ENCODE measurements at regions not wholly inside any gene's neighbourhood (a gene's known extent, or its start where the extent isn't known, plus 50 kb on each side); places are given as distances from the start of the nearest gene placed in this dataset.

DNA sequence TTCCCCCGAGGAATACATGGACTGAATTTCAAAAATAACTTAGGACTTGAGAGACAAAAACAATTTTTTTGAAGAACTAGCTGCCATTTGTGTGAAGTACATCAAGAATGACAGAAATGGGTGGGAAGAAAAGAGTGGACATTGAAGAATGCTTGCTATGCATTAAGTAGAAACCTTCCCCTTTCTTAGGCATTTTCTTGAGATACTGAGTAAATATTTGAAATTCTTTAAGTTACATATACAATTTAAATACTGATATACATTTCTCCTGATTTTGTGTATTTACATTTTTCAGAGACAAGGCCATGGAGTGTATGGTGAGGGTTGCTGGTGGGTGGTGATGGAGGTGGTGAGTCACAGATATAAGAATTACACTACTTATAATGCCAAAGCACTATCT, 319.3 kb upstream of the ADAMTSL1 start:
- TF ChIP-seq ATF3 (IDR thresholded peaks at IDR 0.05; ENCODE audit: borderline replicate concordance, extremely low read depth, low read depth, low read length) = no peak
- no peak for TF ChIP-seq ELK1 (IDR thresholded peaks at IDR 0.05; ENCODE audit: low read depth, low read length)
- no peak for TF ChIP-seq RCOR1 (conservative IDR thresholded peaks at IDR 0.05; ENCODE audit: low read depth, low read length)
- TF ChIP-seq, protein P1, sequence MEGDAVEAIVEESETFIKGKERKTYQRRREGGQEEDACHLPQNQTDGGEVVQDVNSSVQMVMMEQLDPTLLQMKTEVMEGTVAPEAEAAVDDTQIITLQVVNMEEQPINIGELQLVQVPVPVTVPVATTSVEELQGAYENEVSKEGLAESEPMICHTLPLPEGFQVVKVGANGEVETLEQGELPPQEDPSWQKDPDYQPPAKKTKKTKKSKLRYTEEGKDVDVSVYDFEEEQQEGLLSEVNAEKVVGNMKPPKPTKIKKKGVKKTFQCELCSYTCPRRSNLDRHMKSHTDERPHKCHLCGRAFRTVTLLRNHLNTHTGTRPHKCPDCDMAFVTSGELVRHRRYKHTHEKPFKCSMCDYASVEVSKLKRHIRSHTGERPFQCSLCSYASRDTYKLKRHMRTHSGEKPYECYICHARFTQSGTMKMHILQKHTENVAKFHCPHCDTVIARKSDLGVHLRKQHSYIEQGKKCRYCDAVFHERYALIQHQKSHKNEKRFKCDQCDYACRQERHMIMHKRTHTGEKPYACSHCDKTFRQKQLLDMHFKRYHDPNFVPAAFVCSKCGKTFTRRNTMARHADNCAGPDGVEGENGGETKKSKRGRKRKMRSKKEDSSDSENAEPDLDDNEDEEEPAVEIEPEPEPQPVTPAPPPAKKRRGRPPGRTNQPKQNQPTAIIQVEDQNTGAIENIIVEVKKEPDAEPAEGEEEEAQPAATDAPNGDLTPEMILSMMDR (IDR thresholded peaks at IDR 0.05 in 2 of 3, conservative IDR thresholded peaks at IDR 0.05 in 1 of 3; ENCODE audit: control insufficient read depth in 2 of 3, extremely low read depth in 1 of 3, insufficient read depth in 1 of 3, low read depth in 3 of 3, low read length in 3 of 3) = no peak
